ENCODE measurements at regions not wholly inside any gene's neighbourhood (a gene's known extent, or its start where the extent isn't known, plus 50 kb on each side); places are given as distances from the start of the nearest gene placed in this dataset.
"Not testable (repeated sequence)": the region's sequence is repeated elsewhere in the genome, so short reads cannot be mapped to it uniquely, and the experiment has no call there.

- no peak for TF ChIP-seq CTCF (IDR thresholded peaks at IDR 0.05; ENCODE audit: insufficient read depth, missing control alignments)
- DNase-seq (ENCODE audit: insufficient read length, low spot score) (no peak), FAIRE-seq (no peak)
Observed at GRCh38 chr13:37179645-37180044, 74.2 kb upstream of the CSNK1A1L start.

GRCh38 chr13:37177125-37177524, 71.7 kb upstream of the CSNK1A1L start:
- FAIRE-seq (no peak), DNase-seq (ENCODE audit: insufficient read length, low spot score) (no peak)
- TF ChIP-seq CTCF (IDR thresholded peaks at IDR 0.05; ENCODE audit: insufficient read depth, missing control alignments), result no peak

GRCh38 chr13:37175996-37176395, 70.5 kb upstream of the CSNK1A1L start:
- no peak for TF ChIP-seq CTCF (IDR thresholded peaks at IDR 0.05; ENCODE audit: insufficient read depth, missing control alignments)
- no peak for DNase-seq (ENCODE audit: insufficient read length, low spot score)
- no peak for FAIRE-seq

- no peak for TF ChIP-seq CTCF (IDR thresholded peaks at IDR 0.05; ENCODE audit: insufficient read depth, missing control alignments)
- FAIRE-seq (no peak), DNase-seq (ENCODE audit: insufficient read length, low spot score) (no peak)
Observed at GRCh38 chr13:37173214-37173613, 67.8 kb upstream of the CSNK1A1L start.

GRCh38 chr13:37172226-37172625, 66.8 kb upstream of the CSNK1A1L start:
- not testable (repeated sequence) for FAIRE-seq

GRCh38 chr13:37168926-37169325, 63.5 kb upstream of the CSNK1A1L start:
- DNase-seq (ENCODE audit: insufficient read length, low spot score) (no peak), FAIRE-seq (no peak)
- TF ChIP-seq CTCF (IDR thresholded peaks at IDR 0.05; ENCODE audit: insufficient read depth, missing control alignments), result no peak

More at GRCh38 chr13:37172226-37172625, 66.8 kb upstream of the CSNK1A1L start:
- DNase-seq (ENCODE audit: insufficient read length, low spot score), result not testable (repeated sequence)

- TF ChIP-seq CTCF (IDR thresholded peaks at IDR 0.05; ENCODE audit: insufficient read depth, missing control alignments), result no peak
- FAIRE-seq (no peak), DNase-seq (ENCODE audit: insufficient read length, low spot score) (no peak)
Observed at GRCh38 chr13:37168151-37168550, 62.7 kb upstream of the CSNK1A1L start.

GRCh38 chr13:37164635-37165034, 59.2 kb upstream of the CSNK1A1L start:
- TF ChIP-seq CTCF (IDR thresholded peaks at IDR 0.05; ENCODE audit: insufficient read depth, missing control alignments), result no peak
- DNase-seq (ENCODE audit: insufficient read length, low spot score) (no peak), FAIRE-seq (no peak)

Measured in D721Med (cell line).